Kidney epithelial cell (primary cell): ENCODE measurements at regions not wholly inside any gene's neighbourhood (a gene's known extent, or its start where the extent isn't known, plus 50 kb on each side); places are given as distances from the start of the nearest gene placed in this dataset.

Source experiments
- DNase-seq: peaks from one replicate; pipeline ENCODE4 v3.0.0-alpha.2; 2010; ENCODE audit warnings: low read depth
- H3K27me3 ChIP-seq: 2 replicates; pipeline ENCODE4 v1.6.0; 2011; ENCODE audit warnings: low read length; ENCODE audit not compliant: control insufficient read depth, insufficient read depth
- H3K36me3 ChIP-seq: 2 replicates; pipeline ENCODE4 v1.5.1; 2011; ENCODE audit warnings: low read length; ENCODE audit not compliant: control insufficient read depth, insufficient read depth
- H3K4me3 ChIP-seq: 2 replicates; pipeline ENCODE4 v1.5.1; 2011; ENCODE audit warnings: low read depth, mild to moderate bottlenecking, control low read depth, low read length
- CTCF ChIP-seq: IDR thresholded peaks from 2 replicates; pipeline ENCODE4 v1.5.1; 2011; ENCODE audit warnings: mild to moderate bottlenecking, moderate library complexity, low read length, control low read depth, inconsistent platforms; ENCODE audit not compliant: insufficient read depth, poor library complexity, severe bottlenecking

DNA sequence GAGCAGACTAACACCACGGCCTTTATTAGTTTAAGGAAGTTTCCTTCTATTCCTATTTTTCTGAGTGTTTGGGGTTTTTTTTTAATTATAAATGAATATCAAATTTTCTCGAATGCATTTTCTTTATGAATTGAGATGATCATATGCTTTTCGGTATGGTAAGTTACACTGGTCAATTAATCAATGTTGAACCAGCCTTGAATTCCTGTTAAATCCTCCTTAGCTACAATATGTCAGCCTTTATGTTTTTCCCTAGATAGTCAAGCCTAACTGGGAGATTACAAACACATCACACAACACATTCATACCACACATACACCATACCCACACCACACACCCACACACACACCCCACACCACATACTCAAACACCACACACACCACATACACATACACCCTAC, 247.6 kb downstream of the BRD1 start:
- no peak for TF ChIP-seq CTCF
- Histone ChIP-seq H3K27me3 (no peaks in the 10 kb centered on the region), H3K4me3 (no peak overlapping the region), H3K36me3 (no peaks in the 10 kb centered on the region)
- DNase-seq = no peak

DNA sequence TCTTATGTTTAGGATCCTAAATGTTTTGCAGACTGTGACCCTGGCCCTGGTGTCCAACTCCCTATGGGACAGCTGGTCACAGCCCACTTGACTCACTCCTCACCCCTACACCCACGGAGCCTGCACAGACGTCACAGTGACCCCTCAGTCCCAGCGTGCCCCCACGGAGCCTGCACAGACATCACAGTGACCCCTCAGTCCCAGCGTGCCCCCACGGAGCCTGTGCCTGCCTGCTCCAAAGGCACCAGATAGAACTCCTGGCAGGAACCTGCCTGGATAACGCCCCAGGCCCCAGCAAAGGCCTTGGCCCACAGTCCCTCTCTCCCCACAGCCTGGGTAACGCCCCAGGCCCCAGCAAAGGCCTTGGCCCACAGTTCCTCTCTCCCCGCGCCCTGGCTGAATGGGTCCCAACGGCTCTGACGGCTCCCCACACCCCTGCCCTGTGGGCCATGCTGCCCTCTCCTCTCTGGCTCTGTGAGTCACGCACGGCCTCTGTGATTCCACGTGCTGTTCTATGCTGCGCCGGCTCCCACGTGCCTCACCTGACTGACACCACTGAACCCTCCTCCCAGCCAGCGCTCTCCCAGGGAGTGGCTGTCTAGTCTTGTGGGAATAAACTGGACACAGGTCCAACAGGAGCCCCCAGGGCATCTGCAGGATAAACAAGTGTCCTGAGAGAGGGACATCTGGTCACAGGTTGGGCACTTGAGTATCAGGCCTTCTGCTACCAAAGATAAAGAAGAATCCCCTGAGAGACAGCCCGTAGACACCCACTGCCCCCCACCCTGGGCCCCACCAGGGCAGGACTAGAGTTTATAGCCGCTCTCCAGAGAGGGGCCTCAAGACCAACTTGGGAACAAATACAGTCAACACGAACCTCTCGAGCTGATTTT, 250.3 kb downstream of the BRD1 start:
- H3K4me3 ChIP-seq = no peak overlapping the region
- no peak for DNase-seq
- no peak for TF ChIP-seq CTCF
- no peaks in the 10 kb centered on the region for H3K36me3 ChIP-seq
- no peaks in the 10 kb centered on the region for H3K27me3 ChIP-seq

DNA sequence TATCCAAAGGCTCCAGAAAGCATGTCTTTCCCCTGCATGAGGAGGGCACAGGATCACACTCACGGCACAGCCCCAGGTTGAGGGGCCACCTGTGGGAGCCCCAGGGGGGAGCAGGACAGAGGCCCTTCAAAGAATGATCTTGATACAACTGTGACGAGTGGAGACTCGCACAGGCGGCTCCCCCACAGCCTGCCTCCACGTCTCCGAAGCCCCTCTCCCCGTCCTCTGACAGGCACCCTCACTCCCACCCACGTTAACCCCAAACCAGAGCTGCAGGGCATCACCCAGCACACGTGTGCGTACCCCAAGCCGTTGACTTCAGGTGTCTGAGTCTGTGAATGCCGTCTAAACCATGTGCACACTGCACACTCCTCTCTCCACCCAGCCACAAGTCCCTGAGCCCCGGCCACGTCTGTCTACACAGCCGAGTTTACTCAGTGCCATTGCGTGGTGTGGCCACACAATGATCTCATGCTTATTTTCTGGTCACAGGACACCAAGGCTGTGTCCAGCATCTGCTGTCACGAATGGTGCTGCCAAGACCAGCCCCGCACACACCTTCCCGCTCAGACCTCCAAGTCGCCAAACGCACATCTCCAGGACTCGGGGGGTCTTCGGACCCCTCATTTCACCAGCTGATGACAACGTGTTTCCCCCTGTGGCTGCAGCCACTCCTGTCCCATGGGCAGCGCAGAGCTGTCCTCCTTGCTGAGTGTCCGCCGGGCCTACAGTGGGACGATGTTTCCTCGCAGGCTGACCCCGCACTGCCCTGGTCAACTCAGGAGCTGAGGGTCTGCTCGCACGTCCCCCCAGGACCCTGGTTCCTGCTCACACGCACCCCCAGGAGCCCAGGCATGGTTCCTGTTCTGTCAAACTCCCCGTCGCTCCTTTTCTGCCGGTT, 251.2 kb downstream of the BRD1 start:
- H3K36me3 ChIP-seq = no peaks in the 10 kb centered on the region
- TF ChIP-seq CTCF = no peak
- H3K4me3 ChIP-seq = no peak overlapping the region
- DNase-seq = no peak
- H3K27me3 ChIP-seq = no peaks in the 10 kb centered on the region

GRCh38 chr22:49575703-49576081, 252.0 kb downstream of the BRD1 start:
- DNase-seq = no peak
- TF ChIP-seq CTCF = no peak
- H3K27me3 ChIP-seq = no peaks in the 10 kb centered on the region
- H3K36me3 ChIP-seq = no peaks in the 10 kb centered on the region
- H3K4me3 ChIP-seq = no peak overlapping the region

- Histone ChIP-seq H3K27me3 (no peaks in the 10 kb centered on the region), H3K4me3 (no peak overlapping the region), H3K36me3 (no peaks in the 10 kb centered on the region)
- no peak for TF ChIP-seq CTCF
- DNase-seq = no peak
Measured at GRCh38 chr22:49574881-49575702, 252.6 kb downstream of the BRD1 start.
